Epithelial cell of esophagus (primary cell): ENCODE measurements at regions not wholly inside any gene's neighbourhood (a gene's known extent, or its start where the extent isn't known, plus 50 kb on each side); places are given as distances from the start of the nearest gene placed in this dataset.

Experiments
- DNase-seq: peaks from one replicate; pipeline ENCODE4 v3.0.0; 2010; ENCODE audit warnings: low read depth
- H3K4me3 ChIP-seq: 2 replicates; pipeline ENCODE4 v1.5.1; 2011; ENCODE audit warnings: mild to moderate bottlenecking, low read length, control low read depth
- TF ChIP-seq, protein P1 (sequence below): IDR thresholded peaks from 2 replicates; pipeline ENCODE4 v1.5.1; 2011; ENCODE audit warnings: low read depth, mild to moderate bottlenecking, low read length, control low read depth, inconsistent platforms; ENCODE audit not compliant: insufficient read depth; ENCODE audit errors: missing control alignments

DNA sequence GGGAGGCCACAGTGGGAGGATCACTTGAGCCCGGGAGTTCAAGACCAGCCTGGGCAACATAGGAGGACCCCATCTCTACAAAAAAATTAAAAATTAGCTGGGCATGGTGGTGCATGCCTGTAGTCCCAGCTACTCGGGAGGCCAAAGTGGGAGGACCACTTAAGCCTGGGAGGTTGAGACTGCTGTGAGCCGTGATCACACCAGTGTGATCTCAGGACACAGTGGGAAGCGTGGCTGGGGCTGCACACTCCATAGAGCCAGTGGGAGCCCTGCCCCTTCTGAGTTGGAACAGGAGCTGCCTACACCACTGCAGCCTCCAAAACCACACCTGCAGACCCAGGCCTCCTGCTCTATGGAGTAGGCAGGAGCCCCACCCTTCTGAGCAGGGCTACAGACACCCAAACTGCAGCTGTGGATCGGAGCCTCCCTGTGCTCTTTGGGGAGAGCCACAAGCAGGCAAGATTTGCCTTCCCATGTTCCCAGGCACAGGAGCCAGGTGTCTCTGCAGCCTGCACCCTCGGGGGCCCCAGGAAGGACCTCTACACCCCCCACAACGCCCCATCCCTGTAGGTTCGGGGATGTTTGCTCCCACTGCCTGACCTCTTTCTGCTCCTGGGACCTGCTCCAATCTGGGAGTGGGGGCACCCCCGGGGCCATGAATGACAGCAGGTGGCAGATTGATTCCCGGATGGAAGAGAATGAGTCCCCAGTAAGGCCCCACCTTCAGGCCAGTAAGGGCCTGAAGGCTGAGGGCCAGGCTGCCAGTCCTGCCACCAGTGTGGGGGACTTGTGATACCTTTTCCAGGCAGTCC, 245.4 kb downstream of the BUD13 start:
- no peak for DNase-seq
- TF ChIP-seq, protein P1, sequence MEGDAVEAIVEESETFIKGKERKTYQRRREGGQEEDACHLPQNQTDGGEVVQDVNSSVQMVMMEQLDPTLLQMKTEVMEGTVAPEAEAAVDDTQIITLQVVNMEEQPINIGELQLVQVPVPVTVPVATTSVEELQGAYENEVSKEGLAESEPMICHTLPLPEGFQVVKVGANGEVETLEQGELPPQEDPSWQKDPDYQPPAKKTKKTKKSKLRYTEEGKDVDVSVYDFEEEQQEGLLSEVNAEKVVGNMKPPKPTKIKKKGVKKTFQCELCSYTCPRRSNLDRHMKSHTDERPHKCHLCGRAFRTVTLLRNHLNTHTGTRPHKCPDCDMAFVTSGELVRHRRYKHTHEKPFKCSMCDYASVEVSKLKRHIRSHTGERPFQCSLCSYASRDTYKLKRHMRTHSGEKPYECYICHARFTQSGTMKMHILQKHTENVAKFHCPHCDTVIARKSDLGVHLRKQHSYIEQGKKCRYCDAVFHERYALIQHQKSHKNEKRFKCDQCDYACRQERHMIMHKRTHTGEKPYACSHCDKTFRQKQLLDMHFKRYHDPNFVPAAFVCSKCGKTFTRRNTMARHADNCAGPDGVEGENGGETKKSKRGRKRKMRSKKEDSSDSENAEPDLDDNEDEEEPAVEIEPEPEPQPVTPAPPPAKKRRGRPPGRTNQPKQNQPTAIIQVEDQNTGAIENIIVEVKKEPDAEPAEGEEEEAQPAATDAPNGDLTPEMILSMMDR = no peak
- H3K4me3 ChIP-seq = no peak overlapping the region

DNA sequence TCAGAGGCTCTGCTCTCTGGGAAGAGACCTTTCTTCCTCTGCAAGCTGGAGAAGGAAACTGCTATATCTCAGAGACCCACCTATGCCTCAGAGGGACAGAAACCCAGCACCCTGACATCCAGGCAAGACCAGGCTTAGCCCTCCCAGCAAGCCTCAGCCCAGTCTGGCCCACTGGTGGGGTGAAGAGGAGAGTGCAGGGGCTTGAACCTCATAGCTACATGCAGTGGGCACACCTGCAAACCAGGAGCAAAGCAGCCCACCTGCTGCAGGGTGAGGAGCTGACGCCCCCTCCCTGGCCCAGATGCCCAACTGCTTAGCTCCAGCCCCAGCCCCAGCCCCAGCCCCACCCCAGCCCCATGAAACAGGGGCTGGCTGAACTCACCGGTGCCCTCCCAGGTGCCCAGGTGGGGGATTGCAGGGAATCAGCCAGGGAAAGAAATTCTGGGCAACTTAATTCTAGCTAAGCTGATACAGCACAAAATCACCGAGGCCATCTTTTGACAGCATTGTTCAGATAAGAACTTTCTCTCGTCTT, 246.8 kb downstream of the BUD13 start:
- DNase-seq = no peak
- no peak overlapping the region for H3K4me3 ChIP-seq
- TF ChIP-seq, protein P1 = no peak

DNA sequence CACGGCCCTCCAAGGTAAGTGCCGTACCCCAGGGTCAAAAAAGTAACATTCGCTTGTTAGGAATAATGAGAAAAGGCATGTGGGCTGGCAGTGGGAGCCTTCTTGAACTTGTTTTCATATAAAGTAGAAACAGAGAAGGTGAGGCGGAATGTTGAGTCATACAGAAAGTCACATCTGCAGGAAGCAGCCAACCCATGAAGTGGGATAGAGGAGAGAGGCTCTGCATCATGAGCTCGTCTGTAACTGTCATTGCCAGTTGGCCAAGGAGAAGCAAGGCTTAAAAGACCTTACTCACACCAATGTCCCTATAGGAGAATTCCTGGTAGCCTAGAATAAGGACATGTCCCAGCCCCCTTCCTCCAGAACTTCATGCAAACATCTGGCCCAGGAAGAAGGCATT, 253.3 kb downstream of the BUD13 start:
- H3K4me3 ChIP-seq = no peak overlapping the region
- TF ChIP-seq, protein P1 = no peak
- no peak for DNase-seq

DNA sequence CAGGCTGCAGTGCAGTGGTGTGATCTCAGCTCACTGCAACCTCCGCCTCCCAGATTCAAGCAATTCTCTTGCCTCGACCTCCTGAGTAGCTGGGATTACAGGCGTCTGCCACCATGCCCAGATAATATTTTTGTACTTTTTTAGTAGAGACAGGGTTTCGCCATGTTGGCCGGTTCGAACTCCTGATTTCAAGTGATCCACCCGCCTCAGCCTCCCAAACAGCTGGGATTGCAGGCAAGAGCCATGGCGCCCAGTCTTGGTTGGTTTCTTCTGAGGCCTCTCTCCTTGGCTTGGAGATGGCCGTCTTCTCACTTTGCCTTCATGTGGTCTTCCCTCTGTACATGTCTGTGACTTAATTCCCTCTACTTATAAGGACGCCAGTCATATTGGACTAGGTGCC, 254.6 kb downstream of the BUD13 start:
- TF ChIP-seq, protein P1 = no peak
- DNase-seq = no peak
- no peak overlapping the region for H3K4me3 ChIP-seq

DNA sequence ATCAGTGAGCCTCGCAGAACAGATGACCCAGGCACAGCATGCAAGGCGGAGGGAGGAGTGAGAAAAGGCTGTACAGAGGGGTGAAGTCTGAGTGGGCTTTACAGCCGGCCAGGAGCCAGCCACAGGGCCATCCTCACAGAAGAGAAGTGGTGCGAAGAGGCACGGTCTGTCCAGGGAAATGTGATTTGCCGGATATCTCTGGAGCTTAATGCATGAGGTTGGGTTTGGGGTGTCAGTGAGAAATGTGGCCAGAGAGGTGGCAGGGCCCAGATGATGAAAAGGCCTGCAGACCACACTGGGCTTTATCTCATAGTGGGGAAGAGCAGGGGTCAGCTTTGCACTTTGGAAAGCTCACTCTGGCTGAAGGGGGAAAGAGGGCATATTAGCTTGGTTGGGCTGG, 255.2 kb downstream of the BUD13 start:
- H3K4me3 ChIP-seq = no peak overlapping the region
- DNase-seq = no peak

DNA sequence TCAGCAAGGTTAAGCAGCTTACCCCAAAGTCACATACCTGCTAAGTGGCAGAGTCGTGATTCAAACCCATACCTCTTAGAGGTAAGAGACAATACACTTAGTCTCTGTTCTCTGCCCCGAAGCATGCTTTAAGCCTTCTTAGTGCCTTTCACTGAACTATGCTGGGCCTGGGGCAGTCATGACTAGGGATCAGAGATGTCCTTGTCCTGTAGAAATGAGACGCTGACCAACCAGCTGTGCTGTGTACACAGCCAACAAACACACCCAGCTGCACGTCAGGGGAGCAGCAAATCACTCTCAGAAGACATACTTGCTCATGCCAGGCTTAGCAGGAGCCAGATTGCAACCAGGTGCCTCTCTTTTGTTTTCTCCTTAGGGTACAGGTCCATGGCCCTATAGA, 255.7 kb downstream of the BUD13 start:
- no peak for DNase-seq
- TF ChIP-seq, protein P1 = no peak
- H3K4me3 ChIP-seq = no peak overlapping the region

More for the DNA sequence above, 255.2 kb downstream of the BUD13 start:
- TF ChIP-seq, protein P1 = no peak
